H1 (cell line): ENCODE measurements at regions not wholly inside any gene's neighbourhood (a gene's known extent, or its start where the extent isn't known, plus 50 kb on each side); places are given as distances from the start of the nearest gene placed in this dataset.
A peak's percentile ranks its signal among the peaks of the same experiment; 100 is the strongest.

Experiments used
- CTCF ChIA-PET: fragments of 300-600 bp; sonication (Branson Sonifier 250); formaldehyde crosslinking; loops from one replicate; lab custom pipeline; 2021; ENCODE audit not compliant: partially characterized antibody; lab: Charles Lee
- POLR2A ChIA-PET: fragments of 300-600 bp; sonication (Branson Sonifier 250); formaldehyde crosslinking; loops from one replicate; lab custom pipeline; 2021; ENCODE audit warnings: inconsistent platforms; ENCODE audit not compliant: partially characterized antibody; lab: Charles Lee
- DNase-seq, 2 experiments: peaks; one replicate each; pipeline versions ENCODE4 v3.0.0 to v3.0.0-alpha.2; 2010 to 2022; ENCODE audit warnings: low spot score in 2 of 2, low read depth in 1 of 2, mixed read lengths in 1 of 2
- FAIRE-seq: peaks from 2 replicates; lab custom pipeline; 2011; peaks lifted over from hg19 to GRCh38; lab: Jason Lieb, UNC
- H2AFZ ChIP-seq: 2 replicates; pipeline ENCODE4 v1.8.1; 2012; ENCODE audit warnings: low read length, inconsistent platforms
- H2AK5ac ChIP-seq: 2 replicates; pipeline ENCODE4 v1.6.1; 2013; ENCODE audit warnings: low read depth, low read length
- H2BK120ac ChIP-seq: replicated peaks from 2 replicates; pipeline ENCODE3; 2013; ENCODE audit warnings: low read depth, low read length, inconsistent platforms
- H2BK12ac ChIP-seq: 2 replicates; pipeline ENCODE4 v1.6.1; 2013; ENCODE audit warnings: low read depth, low read length
- H2BK15ac ChIP-seq: 2 replicates; pipeline ENCODE4 v1.6.1; 2013; ENCODE audit warnings: low read length
- H2BK20ac ChIP-seq: 2 replicates; pipeline ENCODE4 v1.6.1; 2013; ENCODE audit warnings: low read length
- H2BK5ac ChIP-seq: 2 replicates; pipeline ENCODE4 v1.6.1; 2013; ENCODE audit warnings: low read depth, low read length
- H3K14ac ChIP-seq: 2 replicates; pipeline ENCODE4 v1.6.1; 2013; ENCODE audit warnings: inconsistent platforms; ENCODE audit not compliant: insufficient read length
- H3K18ac ChIP-seq: 2 replicates; pipeline ENCODE4 v1.6.1; 2013; ENCODE audit warnings: low read length; ENCODE audit errors: extremely low read depth
- H3K23ac ChIP-seq: 2 replicates; pipeline ENCODE4 v1.6.1; 2013; ENCODE audit warnings: inconsistent platforms; ENCODE audit not compliant: insufficient read length
- H3K23me2 ChIP-seq: 2 replicates; pipeline ENCODE4 v1.6.1; 2013; ENCODE audit warnings: low read depth, low read length
- H3K27ac ChIP-seq: 2 replicates; pipeline ENCODE4 v1.6.1; 2011; ENCODE audit warnings: low read depth, low read length, inconsistent platforms
- H3K27me3 ChIP-seq, 4 experiments: replicated peaks in 1 of 4; 1 replicate in 1 of 4; 2 replicates in 3 of 4; pipeline versions ENCODE4 v1.6.1 to v1.8.1; 2011 to 2013; ENCODE audit warnings: low read length in 3 of 4, mild to moderate bottlenecking in 3 of 4, inconsistent platforms in 2 of 4, mixed read lengths in 2 of 4, moderate library complexity in 1 of 4; ENCODE audit not compliant: control insufficient read depth in 3 of 4, insufficient read depth in 3 of 4; ENCODE audit errors: extremely low read depth in 1 of 4
- H3K36me3 ChIP-seq, 4 experiments: 2 replicates each; pipeline versions ENCODE4 v1.6.1 to v1.8.1; 2011 to 2013; ENCODE audit warnings: mild to moderate bottlenecking in 4 of 4, low read length in 3 of 4, moderate library complexity in 2 of 4, control low read depth in 1 of 4, inconsistent platforms in 1 of 4; ENCODE audit not compliant: insufficient read depth in 4 of 4, control insufficient read depth in 2 of 4
- H3K4ac ChIP-seq: replicated peaks from 2 replicates; pipeline ENCODE3; 2013; ENCODE audit warnings: low read length, low read depth, mixed read lengths, inconsistent platforms; ENCODE audit not compliant: insufficient read length
- H3K4me1 ChIP-seq, 4 experiments: replicated peaks in 1 of 4; 1 replicate in 1 of 4; 2 replicates in 3 of 4; pipeline versions ENCODE4 v1.6.1 to v1.8.1; 2011 to 2013; ENCODE audit warnings: low read length in 3 of 4, inconsistent platforms in 2 of 4, mixed read lengths in 1 of 4; ENCODE audit not compliant: insufficient read depth in 4 of 4, control insufficient read depth in 3 of 4
- H3K4me2 ChIP-seq, 2 experiments: 2 replicates each; pipeline versions ENCODE4 v1.6.1 to v1.8.1; 2011 to 2013; ENCODE audit warnings: low read depth in 2 of 2, low read length in 2 of 2, control low read depth in 1 of 2, inconsistent platforms in 1 of 2, mild to moderate bottlenecking in 1 of 2; ENCODE audit not compliant: insufficient read depth in 1 of 2
- H3K4me3 ChIP-seq, 4 experiments: fragments of 200-600, 300-600 bp in 1 of 4; sonication (generic), shearing (Covaris generic), sonication (Bioruptor Twin) in 1 of 4; 2 replicates each; pipeline versions ENCODE4 v1.5.1 to v1.8.1; 2011 to 2016; ENCODE audit warnings: low read length in 4 of 4, low read depth in 3 of 4, control low read depth in 2 of 4, inconsistent platforms in 2 of 4, mild to moderate bottlenecking in 2 of 4, mixed read lengths in 1 of 4, moderate library complexity in 1 of 4; ENCODE audit not compliant: insufficient read depth in 2 of 4; ENCODE audit errors: extremely low read depth in 1 of 4
- H3K56ac ChIP-seq: replicated peaks from 2 replicates; pipeline ENCODE3; 2013; ENCODE audit warnings: low read depth, mild to moderate bottlenecking, mixed read lengths, low read length, inconsistent platforms; ENCODE audit not compliant: insufficient read length
- H3K79me1 ChIP-seq: 2 replicates; pipeline ENCODE4 v1.6.1; 2013; ENCODE audit warnings: low read depth, low read length, control low read depth
- H3K79me2 ChIP-seq, 2 experiments: 2 replicates each; pipeline versions ENCODE4 v1.6.1 to v1.8.1; 2012 to 2013; ENCODE audit warnings: low read length in 2 of 2, mild to moderate bottlenecking in 2 of 2, inconsistent platforms in 1 of 2; ENCODE audit not compliant: insufficient read depth in 2 of 2, control insufficient read depth in 1 of 2
- H3K9ac ChIP-seq, 4 experiments: replicated peaks in 1 of 4; 1 replicate in 1 of 4; 2 replicates in 3 of 4; pipeline versions ENCODE4 v1.6.1 to v1.8.1; 2011 to 2013; ENCODE audit warnings: low read depth in 3 of 4, low read length in 3 of 4, control low read depth in 2 of 4, mild to moderate bottlenecking in 2 of 4, moderate library complexity in 2 of 4, inconsistent platforms in 1 of 4; ENCODE audit errors: extremely low read depth in 1 of 4
- H3K9me3 ChIP-seq, 2 experiments: 2 replicates each; pipeline versions ENCODE4 v1.6.1 to v1.8.1; 2012 to 2013; ENCODE audit warnings: mild to moderate bottlenecking in 2 of 2, moderate library complexity in 2 of 2, control low read depth in 1 of 2, inconsistent platforms in 1 of 2, low read depth in 1 of 2, low read length in 1 of 2, mixed read lengths in 1 of 2; ENCODE audit not compliant: insufficient read depth in 2 of 2
- H4K20me1 ChIP-seq, 2 experiments: replicated peaks in 1 of 2; 2 replicates each; pipeline versions ENCODE3 to v1.8.1; 2011 to 2013; ENCODE audit warnings: inconsistent platforms in 2 of 2, low read length in 2 of 2, mild to moderate bottlenecking in 1 of 2; ENCODE audit not compliant: insufficient read depth in 2 of 2, control insufficient read depth in 1 of 2
- H4K5ac ChIP-seq: 2 replicates; pipeline ENCODE4 v1.6.1; 2013; ENCODE audit warnings: low read length, low read depth, mixed read lengths, inconsistent platforms; ENCODE audit not compliant: insufficient read length
- H4K8ac ChIP-seq: 2 replicates; pipeline ENCODE4 v1.8.0; 2013; ENCODE audit warnings: mild to moderate bottlenecking, moderate library complexity, low read length, inconsistent platforms; ENCODE audit not compliant: insufficient read depth; ENCODE audit errors: extremely low read depth
- H4K91ac ChIP-seq: replicated peaks from 2 replicates; pipeline ENCODE3; 2013; ENCODE audit warnings: low read length, mixed read lengths, inconsistent platforms; ENCODE audit not compliant: insufficient read length
- EZH2 ChIP-seq: fragments of 200-600 bp; sonication (generic); IDR thresholded peaks from 2 replicates; pipeline ENCODE4 v1.7.1; 2012; ENCODE audit warnings: low read depth, mild to moderate bottlenecking, moderate library complexity, low read length, inconsistent platforms; ENCODE audit not compliant: severe bottlenecking
- POU5F1 ChIP-seq: IDR thresholded peaks from 2 replicates; pipeline ENCODE4 v1.6.1; 2011; ENCODE audit warnings: low read depth, mild to moderate bottlenecking, low read length, moderate library complexity
- RBBP5 ChIP-seq: IDR thresholded peaks from 2 replicates; pipeline ENCODE4 v1.7.1; 2012; ENCODE audit warnings: low read depth, mild to moderate bottlenecking, inconsistent platforms, low read length, moderate library complexity, borderline replicate concordance
- SP2 ChIP-seq: IDR thresholded peaks from 2 replicates; pipeline ENCODE4 v1.6.1; 2012; ENCODE audit warnings: mild to moderate bottlenecking, low read length, inconsistent platforms
- WGBS, 2 experiments: shearing (Covaris generic) in 1 of 2; methylation state at CpG; one replicate each; pipeline versions ENCODE4 v1.1.6 to v1.1.7; 2013 to 2015; ENCODE audit warnings: low lambda C conversion rate in 2 of 2, mixed read lengths in 2 of 2, inconsistent platforms in 1 of 2, low coverage in 1 of 2, missing lambda C conversion rate in 1 of 2; ENCODE audit not compliant: insufficient replicate concordance in 2 of 2, insufficient coverage in 1 of 2, insufficient read length in 1 of 2; ENCODE audit errors: extremely low coverage in 1 of 2, missing lambda C conversion rate in 1 of 2; 5-methylcytosine and 5-hydroxymethylcytosine counted together
- TF ChIP-seq, protein P1 (sequence below): IDR thresholded peaks from 2 replicates; pipeline ENCODE4 v1.6.1; 2012; ENCODE audit warnings: inconsistent platforms
- TF ChIP-seq, protein P2 (sequence below), 3 experiments: IDR thresholded peaks; 1 replicate in 2 of 3; 2 replicates in 1 of 3; pipeline versions ENCODE4 v1.5.1 to v1.6.1; 2011; ENCODE audit warnings: low read length in 3 of 3, mild to moderate bottlenecking in 3 of 3, inconsistent platforms in 2 of 3, low read depth in 1 of 3, moderate library complexity in 1 of 3; ENCODE audit not compliant: insufficient read depth in 1 of 3; ENCODE audit errors: control extremely low read depth in 1 of 3

DNA sequence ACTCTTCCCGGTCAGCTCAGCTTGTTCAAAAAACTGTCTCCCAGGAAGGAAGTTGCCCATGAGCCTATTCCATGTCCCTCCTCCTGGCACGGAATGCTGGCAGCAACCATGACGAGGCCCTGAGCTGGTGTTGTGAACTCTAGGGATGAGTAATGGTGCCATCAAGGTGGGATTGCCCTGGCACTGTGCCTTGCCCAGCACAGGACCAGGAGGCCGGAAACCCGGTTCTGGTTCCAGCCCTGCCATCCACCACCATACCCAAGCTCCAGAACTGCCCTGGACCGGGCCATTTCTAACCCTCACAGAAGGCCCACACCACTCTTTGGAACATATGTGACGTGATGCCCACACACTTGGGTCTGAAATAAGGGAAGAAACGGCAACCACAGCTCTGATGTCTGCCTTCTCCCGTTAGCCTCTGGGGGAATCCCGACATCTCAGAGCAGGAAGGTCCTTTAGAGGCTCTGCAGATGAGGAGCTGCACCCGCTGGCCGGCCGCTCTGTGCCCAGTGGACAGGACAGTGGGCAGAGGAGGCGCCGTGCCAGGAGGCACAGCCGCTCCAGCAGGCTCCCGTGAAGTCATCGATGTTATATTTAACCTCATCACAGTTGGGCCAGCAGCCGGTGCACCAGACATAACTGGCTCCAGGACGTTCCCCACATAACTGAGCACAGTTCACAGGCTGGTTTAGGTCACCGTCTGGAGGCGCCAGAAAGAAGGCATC lies 462.1 kb upstream of the ID2 start:
- H3K36me3 ChIP-seq = no peaks in the 10 kb centered on the region
- no peak for FAIRE-seq
- 85% methylated on average over 22 of the region's 22 CpGs; no CpG with 5 or more reads in 1 of the 2 experiments for WGBS, 2 experiments

More for the DNA sequence above, 462.1 kb upstream of the ID2 start:
- Histone ChIP-seq H3K4ac (peak overlapping the region; percentile 49), H3K14ac (no peak overlapping the region), H3K4me3 (no peak overlapping the region), H2BK12ac (peak overlapping the region; percentile 50; the same call in 1 of the 2 replicates), H3K4me2 (no peak overlapping the region), H3K23me2 (no peaks in the 10 kb centered on the region), H2BK120ac (peak overlapping the region; percentile 26), H4K91ac (no peak overlapping the region), H2BK15ac (no peak overlapping the region), H2AK5ac (no peak overlapping the region), H2BK20ac (no peak overlapping the region), H3K18ac (no peak overlapping the region), H3K27me3 (no peaks in the 10 kb centered on the region), H3K79me2 (no peaks in the 10 kb centered on the region), H4K5ac (no peak overlapping the region), H3K27ac (no peak overlapping the region), H2AFZ (no peak overlapping the region), H4K8ac (no peak overlapping the region), H3K79me1 (no peaks in the 10 kb centered on the region), H4K20me1 (no peaks in the 10 kb centered on the region), H3K4me1 (peaks cover 4 to 17% (median 9%) of the 10 kb centered on the region in 4 experiments), H3K56ac (no peak overlapping the region), H2BK5ac (no peak overlapping the region), H3K9ac (no peak overlapping the region), H3K23ac (no peak overlapping the region), H3K9me3 (no peaks in the 10 kb centered on the region)
- TF ChIP-seq EZH2 (no peak), POU5F1 (no peak), SP2 (no peak), RBBP5 (no peak)
- TF ChIP-seq, protein P1, sequence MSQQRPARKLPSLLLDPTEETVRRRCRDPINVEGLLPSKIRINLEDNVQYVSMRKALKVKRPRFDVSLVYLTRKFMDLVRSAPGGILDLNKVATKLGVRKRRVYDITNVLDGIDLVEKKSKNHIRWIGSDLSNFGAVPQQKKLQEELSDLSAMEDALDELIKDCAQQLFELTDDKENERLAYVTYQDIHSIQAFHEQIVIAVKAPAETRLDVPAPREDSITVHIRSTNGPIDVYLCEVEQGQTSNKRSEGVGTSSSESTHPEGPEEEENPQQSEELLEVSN = no peak
- TF ChIP-seq, protein P2, sequence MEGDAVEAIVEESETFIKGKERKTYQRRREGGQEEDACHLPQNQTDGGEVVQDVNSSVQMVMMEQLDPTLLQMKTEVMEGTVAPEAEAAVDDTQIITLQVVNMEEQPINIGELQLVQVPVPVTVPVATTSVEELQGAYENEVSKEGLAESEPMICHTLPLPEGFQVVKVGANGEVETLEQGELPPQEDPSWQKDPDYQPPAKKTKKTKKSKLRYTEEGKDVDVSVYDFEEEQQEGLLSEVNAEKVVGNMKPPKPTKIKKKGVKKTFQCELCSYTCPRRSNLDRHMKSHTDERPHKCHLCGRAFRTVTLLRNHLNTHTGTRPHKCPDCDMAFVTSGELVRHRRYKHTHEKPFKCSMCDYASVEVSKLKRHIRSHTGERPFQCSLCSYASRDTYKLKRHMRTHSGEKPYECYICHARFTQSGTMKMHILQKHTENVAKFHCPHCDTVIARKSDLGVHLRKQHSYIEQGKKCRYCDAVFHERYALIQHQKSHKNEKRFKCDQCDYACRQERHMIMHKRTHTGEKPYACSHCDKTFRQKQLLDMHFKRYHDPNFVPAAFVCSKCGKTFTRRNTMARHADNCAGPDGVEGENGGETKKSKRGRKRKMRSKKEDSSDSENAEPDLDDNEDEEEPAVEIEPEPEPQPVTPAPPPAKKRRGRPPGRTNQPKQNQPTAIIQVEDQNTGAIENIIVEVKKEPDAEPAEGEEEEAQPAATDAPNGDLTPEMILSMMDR (IDR thresholded peaks at IDR 0.05; ENCODE audit: control extremely low read depth in 1 of 3, insufficient read depth in 1 of 3, low read depth in 1 of 3, low read length in 3 of 3) = no peak
- no peak for DNase-seq
- POLR2A ChIA-PET = no interaction called here
- CTCF ChIA-PET = interaction anchor here (0.8 to 0.9 kb wide), 2 partner anchors 291 to 912 kb away, joined by 3 read pairs; no protein-coding TSS in a partner anchor
